ENCODE measurements at regions not wholly inside any gene's neighbourhood (a gene's known extent, or its start where the extent isn't known, plus 50 kb on each side); places are given as distances from the start of the nearest gene placed in this dataset.

DNA sequence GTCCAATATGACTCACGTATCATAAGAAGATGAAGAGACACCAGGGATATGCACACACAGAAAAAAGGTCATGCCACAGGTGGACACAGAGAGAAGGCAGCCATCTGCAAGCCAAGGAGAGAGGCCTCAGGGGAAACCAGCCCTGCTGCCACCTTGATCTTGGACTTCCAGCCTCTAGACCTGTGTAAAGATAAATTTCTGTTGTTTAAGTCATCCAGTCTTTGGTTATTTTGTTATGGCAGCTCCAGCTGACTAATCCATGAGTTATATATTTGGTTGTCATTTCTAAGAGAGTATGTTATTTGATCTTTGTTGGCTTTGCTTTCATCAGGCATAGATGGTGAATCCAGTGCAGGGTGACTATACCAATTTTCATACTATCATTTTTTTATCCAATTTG, 130.2 kb upstream of the DAP start (continued):
- no peak for TF ChIP-seq CHD1 (IDR thresholded peaks at IDR 0.05; ENCODE audit: low read depth, low read length)
- no peak for TF ChIP-seq KDM4A (IDR thresholded peaks at IDR 0.05; ENCODE audit: low read depth, low read length, severe bottlenecking)
- TF ChIP-seq POLR2AphosphoS5 (IDR thresholded peaks at IDR 0.05; ENCODE audit: low read depth, low read length): no peak

All from H1 (cell line).